Middle frontal gyrus (tissue), 1 donor: ENCODE measurements at regions not wholly inside any gene's neighbourhood (a gene's known extent, or its start where the extent isn't known, plus 50 kb on each side); places are given as distances from the start of the nearest gene placed in this dataset.

Experiments
- DNase-seq: peaks from one replicate; pipeline ENCODE4 v3.0.0-alpha.2; 2015; ENCODE audit warnings: low spot score; ENCODE audit errors: extremely low spot score

GRCh38 chr12:65623507-65623906, 200.8 kb upstream of the HMGA2 start:
- DNase-seq = no peak

DNA sequence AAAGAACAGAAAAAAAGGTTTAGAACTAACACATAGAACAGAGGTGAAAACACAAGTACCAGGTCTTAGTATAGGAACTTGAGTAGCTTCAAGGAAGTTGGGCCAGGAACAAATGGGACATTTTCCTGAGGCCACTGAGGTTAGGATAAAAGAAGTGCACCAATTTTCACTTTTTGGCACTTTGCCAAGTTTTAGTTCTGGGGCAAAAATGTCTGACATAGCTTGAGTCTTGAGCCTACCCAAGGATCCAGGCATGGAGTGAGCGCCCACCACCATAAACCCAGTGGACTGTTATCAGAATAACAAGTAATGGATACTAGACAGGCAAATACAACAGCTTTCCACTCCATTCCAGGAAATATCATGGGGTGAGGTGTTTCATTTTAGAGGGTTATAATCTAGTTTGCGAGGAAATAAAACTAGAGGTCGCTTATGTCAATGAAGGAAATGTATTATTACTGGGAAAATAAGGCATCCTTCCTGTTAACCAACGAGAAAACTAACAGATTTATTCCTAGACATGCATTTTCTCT, 199.7 kb upstream of the HMGA2 start:
- no peak for DNase-seq

- no peak for DNase-seq
These were observed 196.2 kb upstream of the HMGA2 start for GRCh38 chr12:65628061-65628460.

GRCh38 chr12:65630555-65630954, 193.7 kb upstream of the HMGA2 start:
- no peak for DNase-seq

DNA sequence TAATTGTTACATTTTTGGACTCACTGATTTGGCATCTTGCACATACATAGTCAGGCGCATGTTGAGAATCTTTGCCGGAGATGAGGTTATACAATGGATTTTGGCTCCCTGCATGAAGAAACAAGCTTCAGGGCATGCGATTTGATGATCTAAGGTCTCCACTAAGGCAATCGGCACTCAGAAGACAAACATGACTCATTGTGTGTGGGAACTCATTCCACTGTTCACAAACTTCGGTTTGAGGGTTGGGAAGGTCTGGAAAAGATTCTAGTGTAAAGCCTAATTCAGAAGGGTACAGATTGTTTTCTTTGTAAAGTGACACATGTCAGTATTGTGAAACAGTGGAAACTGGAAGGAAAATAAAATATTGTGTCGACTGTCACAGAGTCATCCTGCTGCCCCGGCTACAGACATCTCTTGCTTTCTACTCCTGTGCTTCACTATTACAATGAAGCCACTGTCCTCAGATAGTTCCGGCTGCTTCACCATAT, 192.6 kb upstream of the HMGA2 start:
- no peak for DNase-seq

DNA sequence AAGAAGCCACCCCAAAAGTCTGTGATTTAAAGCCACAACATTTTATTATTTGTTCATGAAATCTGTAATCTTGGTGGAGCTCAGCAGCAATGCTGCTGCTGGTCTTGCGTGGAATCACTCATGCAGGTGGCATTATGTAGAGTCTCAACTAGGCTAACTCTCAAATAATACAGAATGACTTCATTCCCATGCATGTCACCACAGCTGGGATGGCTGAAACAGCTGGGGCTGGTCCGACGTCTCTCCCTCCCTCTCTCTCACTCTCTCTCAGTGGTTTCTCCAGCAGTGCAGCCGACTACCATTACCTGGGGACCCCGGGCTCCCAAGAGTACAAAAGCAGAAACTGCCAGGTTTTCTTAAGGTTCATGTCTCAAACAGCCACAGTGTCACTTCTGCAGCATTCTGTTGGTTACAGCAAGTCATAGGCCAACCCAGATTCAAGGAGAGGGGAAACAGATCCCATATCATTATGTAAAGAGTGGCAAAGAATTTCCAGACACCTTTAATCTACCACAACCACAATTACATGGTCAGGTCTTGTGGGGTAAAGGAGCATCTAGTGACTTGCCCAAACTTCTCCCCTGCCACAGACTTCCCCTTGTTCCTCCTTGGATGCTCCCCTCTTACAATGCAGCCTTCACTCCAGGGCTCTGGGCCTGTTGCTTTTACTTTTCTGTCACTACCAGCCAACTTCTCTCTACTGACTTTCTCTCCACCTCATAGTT, 192.0 kb upstream of the HMGA2 start:
- DNase-seq = no peak

- DNase-seq = no peak
These were observed 190.2 kb upstream of the HMGA2 start for GRCh38 chr12:65634061-65634460.

DNA sequence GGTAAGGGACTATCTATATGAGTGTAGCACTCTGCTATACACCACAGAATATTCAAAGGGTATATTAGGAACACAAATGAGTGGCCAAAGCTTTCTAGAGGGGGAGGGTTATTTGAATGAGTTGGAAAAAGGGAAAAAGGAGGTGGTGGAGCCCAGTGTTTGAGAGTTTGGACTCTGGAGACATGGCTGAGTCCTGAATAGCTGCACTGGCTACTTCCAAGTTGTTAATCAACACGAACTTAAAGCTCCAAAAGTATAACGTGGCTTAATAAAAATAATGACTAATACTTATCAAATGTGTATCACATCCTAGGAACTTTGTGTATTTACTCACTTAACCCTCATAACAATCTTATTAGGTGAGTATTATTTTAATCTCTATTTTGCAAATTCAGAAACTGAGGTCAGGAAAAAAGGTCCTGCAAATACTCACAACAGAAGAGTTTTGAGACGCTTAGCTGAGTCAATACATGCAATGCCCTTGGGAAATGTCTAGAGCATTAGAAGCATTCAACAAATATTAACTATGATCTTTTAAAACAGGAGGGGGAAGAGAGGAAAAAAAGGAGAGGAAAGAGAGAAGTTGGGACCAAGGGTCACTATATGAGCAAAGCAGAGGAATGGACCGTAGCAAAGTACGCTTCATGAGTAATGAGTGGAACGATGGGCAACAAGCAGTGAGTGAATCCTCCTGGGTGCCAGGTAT, 189.5 kb upstream of the HMGA2 start:
- no peak for DNase-seq

- DNase-seq = no peak
These were observed 187.8 kb upstream of the HMGA2 start for GRCh38 chr12:65636436-65636835.

GRCh38 chr12:65637150-65637549, 187.1 kb upstream of the HMGA2 start:
- DNase-seq = no peak

DNA sequence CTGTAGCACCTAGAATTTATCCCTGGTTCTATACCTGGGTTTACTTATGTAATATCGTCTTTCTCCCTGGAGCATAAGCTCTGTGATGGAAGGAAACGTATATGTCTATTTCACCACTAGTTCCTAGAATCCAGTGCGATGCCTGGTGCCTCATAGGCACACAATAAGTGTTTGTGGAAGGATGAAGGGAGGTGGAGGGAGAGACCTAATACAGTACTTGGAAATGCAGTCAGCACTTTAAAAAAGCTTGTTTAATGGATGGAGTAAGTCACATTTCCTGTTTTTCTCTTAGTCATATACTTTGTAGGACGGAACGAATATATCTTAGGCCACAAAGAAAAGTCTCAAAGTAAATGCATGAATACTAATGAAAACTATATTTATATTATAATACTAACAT, 186.5 kb upstream of the HMGA2 start:
- DNase-seq = no peak

GRCh38 chr12:65638324-65638723, 186.0 kb upstream of the HMGA2 start:
- no peak for DNase-seq

DNA sequence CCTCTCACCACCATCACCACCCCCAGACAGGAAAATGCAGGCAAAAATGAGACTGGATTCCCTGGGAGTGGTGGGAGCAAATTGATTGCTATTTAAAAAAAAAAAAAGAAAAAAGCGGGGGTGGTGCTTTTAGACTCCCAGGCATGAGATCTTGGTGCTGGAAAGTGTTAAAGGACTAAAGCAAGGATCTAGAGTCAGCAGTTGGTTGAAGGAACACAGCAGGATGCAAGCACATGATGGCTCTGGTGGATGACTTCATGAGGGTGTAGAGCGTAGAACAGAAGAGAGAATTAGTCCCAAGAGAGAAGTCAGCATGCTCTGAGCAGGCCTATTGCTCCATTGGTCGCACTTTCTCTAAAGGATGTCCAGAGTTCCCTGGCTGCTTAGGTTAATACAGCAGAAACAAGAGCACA, 183.8 kb upstream of the HMGA2 start:
- DNase-seq = no peak

- DNase-seq = no peak
These were observed 182.1 kb upstream of the HMGA2 start for GRCh38 chr12:65642061-65642661.

DNA sequence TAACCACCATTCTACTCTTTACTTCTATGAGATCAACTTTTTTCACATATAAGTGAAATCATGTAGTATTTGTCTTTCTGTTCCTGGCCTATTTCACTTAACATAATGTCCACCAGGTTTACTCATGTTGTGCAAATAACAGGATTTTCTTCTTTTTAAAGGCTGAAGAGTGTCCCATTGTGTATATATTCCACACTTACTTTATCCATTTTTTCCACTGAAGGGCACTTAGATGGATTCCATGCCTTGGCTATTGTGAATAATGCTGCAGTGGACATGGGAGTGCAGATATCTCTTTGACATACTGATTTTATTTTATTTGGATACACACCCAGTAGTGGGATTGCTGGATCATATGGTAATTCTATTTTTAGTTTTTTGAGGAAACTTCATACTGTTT, 181.1 kb upstream of the HMGA2 start:
- DNase-seq = no peak

GRCh38 chr12:65643595-65644386, 180.5 kb upstream of the HMGA2 start:
- no peak for DNase-seq

DNA sequence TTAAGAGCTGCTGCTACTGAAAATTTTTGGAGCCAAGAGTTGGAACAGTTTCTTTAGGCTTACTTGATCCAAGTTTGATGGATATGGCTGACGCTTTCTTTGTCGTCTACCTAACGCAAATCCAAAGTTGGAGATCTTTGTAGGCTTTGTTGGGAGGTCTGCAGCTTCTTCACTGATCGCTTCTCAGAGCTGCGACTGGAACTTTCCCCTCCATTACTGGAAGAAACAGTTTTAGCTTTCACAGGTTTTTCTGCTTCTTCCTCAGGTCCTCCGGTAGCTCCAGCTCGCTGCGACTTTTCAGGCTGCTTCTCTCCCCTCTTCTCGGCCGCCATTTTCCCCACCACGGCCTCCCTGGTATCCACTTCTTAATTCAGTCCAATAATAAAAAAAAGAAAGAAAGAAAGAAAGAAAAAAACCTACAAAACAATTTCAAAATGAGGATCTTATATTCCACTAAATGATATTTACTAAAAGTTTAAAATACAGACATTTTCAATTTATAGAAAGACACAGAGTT, 178.1 kb upstream of the HMGA2 start:
- no peak for DNase-seq

- DNase-seq = no peak
These were observed 177.2 kb upstream of the HMGA2 start for GRCh38 chr12:65647074-65647473.

DNA sequence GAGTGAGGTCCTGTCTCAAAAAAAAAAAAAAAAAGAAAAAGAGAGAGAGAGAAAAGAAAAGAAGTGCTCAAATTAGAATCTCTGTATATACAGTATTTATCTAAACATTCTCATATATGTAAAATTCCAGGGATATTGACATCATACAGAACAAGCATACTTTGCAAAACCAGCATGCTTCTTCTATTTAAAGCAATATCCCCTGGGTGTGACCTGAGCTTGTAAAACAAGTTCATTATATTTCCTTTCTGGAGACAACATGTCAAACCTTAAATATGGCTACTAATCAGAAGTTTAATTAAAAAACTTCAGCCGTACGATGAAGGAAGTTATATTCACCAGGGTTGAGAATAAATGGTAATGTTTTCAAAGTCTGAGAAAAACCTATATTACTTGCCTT, 175.8 kb upstream of the HMGA2 start:
- DNase-seq = no peak

DNA sequence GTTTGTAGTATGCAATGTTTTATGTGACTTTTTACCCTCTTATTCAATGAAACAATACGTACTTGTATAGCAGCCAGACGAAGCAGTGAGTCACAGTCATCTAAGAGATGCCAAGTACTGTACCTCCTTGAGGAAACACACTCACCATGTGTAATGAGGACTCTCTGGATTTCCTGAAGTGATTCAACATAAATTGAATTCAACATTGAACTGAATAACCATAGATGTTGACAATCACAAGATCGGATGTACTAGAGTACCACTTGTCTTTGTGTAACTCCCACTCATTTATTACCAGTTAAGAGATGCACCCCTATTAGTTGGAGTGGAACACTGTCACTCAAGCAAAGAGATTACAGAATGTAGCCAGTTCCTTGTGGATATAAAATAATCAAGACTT, 175.2 kb upstream of the HMGA2 start:
- no peak for DNase-seq

DNA sequence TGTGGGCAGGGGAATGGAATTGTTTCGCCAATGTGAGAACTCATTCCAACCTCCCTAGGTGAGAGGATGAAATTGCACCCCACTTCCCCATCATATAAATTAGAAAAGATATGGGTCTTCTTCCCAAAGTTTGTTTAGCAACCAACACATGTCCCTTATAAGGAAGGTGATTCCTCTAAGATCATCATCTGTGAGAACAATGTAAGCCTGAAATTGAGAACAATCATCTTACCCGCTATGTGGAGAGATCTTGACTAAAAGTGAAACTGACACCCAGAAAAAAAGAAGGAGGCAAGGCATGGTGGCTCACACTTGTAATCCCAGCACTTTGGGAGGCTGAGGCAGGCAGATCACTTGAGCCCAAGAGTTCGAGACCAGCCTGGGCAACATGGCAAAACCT, 173.2 kb upstream of the HMGA2 start:
- DNase-seq = no peak
